ENCODE measurements at regions not wholly inside any gene's neighbourhood (a gene's known extent, or its start where the extent isn't known, plus 50 kb on each side); places are given as distances from the start of the nearest gene placed in this dataset.
A peak's percentile ranks its signal among the peaks of the same experiment; 100 is the strongest.
"Not testable (repeated sequence)": the region's sequence is repeated elsewhere in the genome, so short reads cannot be mapped to it uniquely, and the experiment has no call there.

DNA sequence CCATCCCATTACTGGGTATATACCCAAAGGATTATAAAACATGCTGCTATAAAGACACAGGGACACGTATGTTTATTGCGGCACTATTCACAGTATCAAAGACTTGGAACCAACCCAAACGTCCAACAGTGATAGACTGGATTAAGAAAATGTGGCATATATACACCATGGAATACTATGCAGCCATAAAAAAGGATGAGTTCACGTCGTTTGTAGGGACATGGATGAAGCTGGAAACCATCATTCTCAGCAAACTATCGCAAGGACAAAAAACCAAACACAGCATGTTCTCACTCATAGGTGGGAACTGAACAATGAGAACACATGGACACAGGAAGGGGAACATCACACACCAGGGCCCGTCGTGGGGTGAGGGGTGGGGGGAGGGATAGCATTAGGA is 106.1 kb downstream of the CHD1L start:
- DNase-seq (ENCODE audit: low spot score): not testable (repeated sequence)

DNA sequence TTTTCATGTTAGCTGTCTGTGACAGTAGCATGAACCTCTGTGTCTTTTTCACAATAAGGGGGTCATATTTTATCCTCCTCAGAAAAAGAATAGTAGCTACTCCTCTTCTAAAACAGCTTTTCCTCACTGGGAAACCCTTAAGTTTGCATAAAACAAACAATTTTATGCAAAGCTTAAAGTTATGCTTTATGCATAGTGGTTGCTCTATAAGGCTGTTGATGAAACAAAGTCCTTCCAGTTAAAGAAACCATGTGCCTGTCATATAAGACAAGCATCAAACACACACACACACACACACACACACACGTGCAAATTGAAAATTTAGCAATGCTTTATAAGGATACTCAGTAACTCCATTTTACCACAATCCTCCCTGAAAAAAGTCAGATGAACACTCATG is 107.0 kb downstream of the CHD1L start:
- DNase-seq (ENCODE audit: low spot score): no peak

DNA sequence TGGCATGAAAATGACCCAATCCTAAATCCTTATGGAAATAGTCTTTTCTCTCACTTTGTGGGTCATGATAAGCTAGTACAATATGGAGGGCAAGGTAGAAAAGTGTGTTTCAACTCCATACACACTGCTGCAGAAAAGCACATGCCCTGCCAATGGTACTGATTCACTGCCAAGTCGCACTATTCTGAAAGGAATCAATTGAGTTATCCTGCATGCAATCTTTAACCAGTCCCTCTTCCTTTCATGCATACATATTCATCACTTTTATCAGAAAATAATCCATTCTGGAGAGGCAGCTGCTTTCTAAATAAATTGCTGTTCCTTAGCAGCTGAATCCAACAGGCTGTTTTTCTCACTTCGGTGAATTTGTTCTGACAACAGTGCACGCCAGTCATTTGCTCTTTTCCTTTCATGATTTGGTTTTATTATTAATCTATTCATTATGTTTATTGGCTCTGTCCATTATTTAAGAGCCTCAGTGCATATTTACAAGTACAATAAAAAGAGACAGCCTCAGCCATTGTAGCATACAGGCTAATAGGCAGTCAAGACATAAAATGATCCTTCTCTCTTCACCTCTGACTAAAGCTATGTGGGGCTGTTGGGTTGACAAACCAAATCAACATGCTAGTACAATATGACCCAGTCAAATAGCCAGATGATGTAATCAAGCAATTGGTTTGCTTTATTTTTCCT is 108.8 kb downstream of the CHD1L start:
- no peak for DNase-seq (ENCODE audit: low spot score)

DNA sequence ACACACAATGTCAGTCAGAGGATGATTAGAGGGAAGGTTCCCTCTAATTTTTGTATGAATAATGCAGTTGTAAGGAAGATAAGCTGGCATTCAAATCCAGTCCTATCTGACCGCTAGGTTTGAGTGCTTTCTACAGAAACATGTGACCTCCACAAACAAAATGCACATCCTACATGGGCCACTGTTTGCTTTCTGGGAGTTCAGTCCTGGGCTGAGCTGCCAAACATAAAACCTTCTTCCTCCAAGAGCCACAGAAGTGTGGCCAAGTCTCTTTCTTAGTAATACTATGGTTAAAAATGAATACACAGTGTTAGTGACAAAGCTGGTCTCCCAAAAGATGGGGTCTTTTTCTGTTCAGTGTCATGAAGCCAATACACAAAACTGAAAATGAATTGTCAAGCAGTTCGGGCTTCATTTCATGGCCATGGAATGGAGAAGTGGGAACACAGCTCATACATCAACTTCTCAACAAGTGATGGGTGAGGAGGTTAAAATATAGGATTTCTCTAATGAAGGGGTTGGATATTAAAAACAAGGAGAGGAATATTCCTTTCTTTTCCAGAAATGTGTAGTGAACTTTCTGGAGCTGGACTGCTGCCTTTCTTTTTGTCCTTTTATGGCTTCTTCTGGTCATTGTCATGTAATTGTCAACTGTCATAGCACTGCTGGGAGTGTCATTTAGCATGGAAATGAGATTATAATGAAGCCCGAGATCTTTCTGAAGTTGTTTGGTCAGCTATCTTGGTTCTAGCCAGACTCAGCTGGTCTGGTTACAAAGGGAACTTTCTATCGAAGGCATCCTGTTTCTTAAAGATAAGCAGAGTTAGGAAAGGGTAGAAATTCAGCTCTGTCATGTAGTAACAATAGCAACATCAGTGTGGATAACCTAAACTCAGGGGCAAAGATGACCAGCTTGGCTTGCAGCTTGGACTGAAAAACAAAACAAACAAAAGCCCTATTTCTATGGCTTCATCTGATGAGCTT is 135.1 kb downstream of the CHD1L start:
- DNase-seq (ENCODE audit: low spot score): no peak

DNA sequence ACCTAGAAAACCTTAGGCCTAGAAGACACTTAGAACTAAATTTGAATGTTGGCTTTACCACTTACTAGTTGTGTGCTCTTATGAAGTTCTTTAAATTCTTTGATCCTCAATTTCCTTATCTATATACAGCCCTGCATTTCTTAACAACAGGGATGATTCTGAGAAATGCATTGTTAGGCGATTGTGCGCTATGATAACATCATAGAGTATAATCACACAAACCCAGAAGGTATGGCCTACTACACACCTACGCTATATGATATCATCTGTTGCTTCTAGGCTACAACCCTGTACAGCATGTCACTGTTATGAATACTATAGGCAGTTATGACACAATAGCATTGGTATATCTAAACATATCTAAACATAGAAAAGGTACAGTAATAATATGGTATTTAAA is 137.4 kb downstream of the CHD1L start:
- DNase-seq (ENCODE audit: low spot score): no peak

DNA sequence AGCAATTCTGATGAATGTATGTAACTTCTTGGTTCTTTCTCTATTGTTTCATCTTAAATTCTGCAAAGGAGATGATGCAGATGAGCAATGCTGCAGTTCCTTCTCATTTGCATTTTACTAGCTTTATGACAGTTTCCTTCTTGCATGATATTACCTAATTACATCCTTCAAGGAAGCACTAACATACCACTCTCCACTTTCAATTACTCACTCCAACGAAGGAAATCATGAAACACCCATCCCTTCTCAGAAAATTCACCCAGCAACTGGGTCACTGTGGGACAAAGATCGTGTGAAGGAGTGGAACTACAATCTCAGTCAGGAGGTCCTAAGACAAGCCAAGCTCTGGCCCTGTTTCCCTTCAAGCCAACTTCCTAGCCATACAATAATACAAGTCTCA is 142.3 kb downstream of the CHD1L start:
- no peak for DNase-seq (ENCODE audit: low spot score)

DNA sequence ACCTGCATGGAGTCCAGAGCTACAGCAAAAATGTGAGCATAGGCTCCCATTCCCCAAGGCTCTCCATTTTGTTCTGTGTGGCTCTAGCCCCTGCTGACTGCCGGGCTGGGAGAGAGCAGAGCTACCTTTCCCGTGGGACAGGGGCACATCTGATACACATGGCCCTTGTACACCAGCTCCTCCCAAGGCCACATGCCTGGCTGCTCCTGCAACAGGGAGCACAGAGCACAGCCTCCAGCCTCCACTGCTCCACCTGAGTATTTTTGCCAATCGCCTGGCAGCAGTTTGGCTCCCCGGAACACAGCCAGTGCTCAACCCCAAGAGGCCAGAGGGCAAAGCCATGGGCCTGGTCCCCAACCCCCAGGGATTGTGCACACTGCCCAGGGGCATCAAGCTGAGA is 146.5 kb downstream of the CHD1L start:
- no peak for DNase-seq (ENCODE audit: low spot score)

DNA sequence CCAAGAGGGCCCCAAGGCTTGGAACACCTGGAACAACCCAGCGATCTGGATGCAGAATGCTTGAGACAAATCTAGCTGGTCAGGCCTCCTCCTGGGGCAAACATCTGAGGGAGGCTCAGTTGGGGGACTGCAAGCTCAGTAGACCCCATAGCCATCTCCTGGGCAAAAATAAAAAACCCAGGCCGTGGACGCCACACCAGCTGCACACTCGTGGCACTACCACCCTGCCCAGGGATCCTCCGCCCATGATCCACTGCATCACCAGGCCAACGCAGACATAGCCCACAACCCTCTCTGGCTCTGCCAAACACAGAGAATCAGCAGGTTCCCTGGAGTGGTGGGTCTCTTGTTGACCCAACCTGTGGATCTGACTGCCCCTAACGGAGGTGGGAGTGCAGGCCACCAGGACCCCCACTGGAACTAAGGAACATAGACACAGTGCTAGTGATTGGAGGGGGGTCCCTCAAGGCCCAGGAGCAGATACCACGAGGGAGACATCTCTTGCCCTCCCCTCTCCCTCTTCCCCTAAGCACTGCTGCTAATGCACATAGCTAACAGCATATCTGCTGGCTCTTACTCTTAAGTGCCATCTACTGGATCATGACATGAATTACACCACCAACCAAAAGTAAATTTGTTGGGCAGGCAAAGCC is 147.2 kb downstream of the CHD1L start:
- peak; percentile 78 for DNase-seq (ENCODE audit: low spot score)

- DNase-seq (ENCODE audit: low spot score): no peak
These were observed 147.7 kb downstream of the CHD1L start for GRCh38 chr1:147390185-147390542.

DNA sequence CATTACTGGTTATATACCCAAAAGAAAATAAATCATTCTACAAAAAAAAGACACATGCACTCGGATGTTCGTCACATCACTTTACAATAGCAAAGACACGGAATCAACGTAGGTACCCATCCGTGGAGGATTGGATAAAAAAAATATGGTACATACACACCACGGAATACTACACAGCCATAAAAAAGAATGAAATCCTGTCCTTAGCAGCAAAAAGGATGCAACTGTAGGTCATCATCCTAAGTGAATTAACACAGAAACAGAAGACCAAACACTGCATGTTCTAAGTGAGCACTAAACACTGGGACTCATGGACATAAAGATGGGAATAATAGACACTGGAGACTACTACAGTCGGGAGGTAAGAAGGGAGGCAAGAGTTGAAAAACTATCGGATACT is 148.6 kb downstream of the CHD1L start:
- no peak for DNase-seq (ENCODE audit: low spot score)

- DNase-seq (ENCODE audit: low spot score): not testable (repeated sequence)
These were observed 138.8 kb upstream of the BCL9 start for GRCh38 chr1:147402326-147403045.

DNA sequence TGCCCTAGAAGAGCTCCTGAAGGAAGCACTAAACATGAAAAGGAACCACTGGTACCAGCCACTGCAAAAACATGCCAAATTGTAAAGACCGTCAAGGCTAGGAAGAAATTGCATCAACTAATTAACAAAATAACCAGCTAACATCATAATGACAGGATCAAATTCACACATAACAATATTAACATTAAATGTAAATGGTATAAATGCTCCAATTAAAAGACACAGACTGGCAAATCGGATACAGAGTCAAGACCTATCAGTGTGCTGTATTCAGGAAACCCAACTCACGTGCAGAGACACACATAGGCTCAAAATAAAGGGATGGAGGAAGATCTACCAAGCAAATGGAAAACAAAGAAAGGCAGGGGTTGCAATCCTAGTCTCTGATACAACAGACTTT is 137.0 kb upstream of the BCL9 start:
- not testable (repeated sequence) for DNase-seq (ENCODE audit: low spot score)

DNA sequence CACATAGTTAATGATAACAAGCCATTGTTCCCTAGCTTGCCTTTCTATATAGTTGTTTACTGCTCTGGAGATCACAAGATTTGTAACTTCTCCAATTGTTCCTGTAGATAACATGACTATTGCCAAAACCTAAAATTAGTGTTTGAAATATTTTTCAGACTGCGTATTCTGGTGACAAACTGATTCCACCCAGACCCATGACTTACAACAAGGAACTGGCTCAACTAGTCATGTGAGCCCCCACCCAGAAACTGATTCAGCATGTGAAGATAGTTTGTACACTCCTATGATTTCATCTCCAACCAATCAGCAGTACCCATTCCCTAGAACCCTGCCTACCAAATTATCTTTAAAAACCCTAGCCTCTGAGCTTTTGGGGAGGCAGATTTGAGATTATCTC is 131.4 kb upstream of the BCL9 start:
- no peak for DNase-seq (ENCODE audit: low spot score)

GRCh38 chr1:147413110-147413605 is 128.1 kb upstream of the BCL9 start:
- DNase-seq (ENCODE audit: low spot score): no peak

DNA sequence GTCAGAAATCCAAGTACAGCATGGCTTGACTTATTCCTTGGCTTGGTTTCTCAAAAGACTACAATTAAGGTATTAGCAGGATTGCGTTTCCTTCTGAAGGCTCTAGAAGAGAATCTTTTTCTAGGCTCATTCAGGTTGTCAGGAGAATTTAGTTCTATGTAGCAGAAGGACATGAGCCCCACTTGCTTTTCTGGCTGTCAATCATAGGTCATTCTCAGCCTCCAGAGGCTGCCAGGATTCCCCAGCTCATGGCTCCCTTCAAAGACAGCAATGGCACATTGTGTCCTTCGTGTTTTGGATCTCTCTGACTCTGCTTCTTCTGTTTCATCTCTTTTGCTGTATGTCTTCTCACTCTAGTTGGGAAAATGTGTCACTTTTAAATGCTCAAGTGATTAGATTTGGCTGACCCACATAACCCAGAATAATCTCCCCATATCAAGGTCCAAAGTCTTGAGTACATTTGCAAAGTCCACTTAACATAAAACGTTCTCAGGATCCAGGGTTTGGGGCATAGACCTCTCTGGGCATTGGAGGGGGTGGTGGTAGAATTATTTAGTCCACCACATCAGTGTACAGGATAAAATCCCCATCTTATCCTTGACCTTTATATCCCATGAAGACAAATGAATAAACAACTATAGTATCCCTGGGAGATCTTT is 126.7 kb upstream of the BCL9 start:
- DNase-seq (ENCODE audit: low spot score): no peak

DNA sequence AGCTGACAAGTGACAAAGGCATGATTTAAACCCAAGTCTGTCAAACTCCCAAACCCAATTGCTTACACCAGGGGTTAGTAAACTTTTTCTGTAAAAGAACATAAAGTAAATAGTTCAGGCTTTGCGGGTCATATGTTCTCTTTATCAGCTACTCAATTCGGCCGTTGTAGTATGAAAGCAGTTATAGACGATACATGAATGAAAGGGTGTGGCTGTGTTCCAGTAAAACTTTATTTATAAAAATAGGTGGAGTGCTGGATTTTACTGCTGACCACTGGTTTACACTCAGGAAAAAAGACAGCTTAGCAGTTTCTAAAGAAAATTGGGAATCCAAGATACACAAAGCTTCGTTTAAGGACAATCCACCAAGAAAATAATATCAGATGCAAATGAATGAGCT is 124.3 kb upstream of the BCL9 start:
- no peak for DNase-seq (ENCODE audit: low spot score)

- DNase-seq (ENCODE audit: low spot score): not testable (repeated sequence)
These were observed 118.0 kb upstream of the BCL9 start for GRCh38 chr1:147423100-147423827.

DNA sequence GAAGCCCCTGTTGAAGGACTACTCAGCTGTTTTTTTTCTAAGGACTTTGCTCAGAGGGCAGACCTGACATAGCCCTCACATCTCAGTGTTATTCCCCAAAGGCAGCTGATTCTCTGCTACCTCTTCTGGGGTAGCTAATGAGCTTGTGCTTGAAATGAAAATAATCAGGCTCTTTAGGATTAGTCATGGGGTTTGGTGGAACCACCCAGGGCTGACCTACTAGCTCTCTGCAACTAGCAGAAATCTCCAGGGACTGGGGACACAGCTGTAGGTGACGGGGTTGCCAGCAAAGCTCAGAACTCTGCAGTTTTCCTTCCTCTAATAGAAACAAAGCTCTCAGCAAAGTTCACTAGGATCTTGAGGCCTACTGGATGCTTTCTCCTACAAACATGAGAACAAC is 106.4 kb upstream of the BCL9 start:
- no peak for DNase-seq (ENCODE audit: low spot score)

DNA sequence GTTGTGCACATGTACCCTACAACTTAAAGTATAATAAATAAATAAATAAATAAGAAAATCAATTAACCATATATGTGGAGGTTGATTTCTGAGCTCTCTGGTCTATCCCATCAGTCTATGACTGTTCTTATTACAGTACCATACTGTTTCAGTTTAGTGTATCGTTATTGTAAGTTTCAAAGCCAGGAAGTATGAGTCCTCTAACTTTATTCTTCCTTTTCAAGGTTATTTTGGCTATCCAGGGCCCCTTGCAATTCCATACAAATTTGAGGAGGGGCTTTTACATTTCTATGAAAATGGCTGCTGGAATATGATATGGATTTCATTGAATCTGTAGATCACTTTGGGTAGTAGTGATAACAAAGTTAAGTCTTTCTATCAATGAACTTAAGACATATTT is 96.9 kb upstream of the BCL9 start:
- DNase-seq (ENCODE audit: low spot score): no peak

- DNase-seq (ENCODE audit: low spot score): no peak
These were observed 89.7 kb upstream of the BCL9 start for GRCh38 chr1:147451628-147452027.

GRCh38 chr1:147452809-147453208 is 88.5 kb upstream of the BCL9 start:
- no peak for DNase-seq (ENCODE audit: low spot score)
